ENCODE measurements at regions not wholly inside any gene's neighbourhood (a gene's known extent, or its start where the extent isn't known, plus 50 kb on each side); places are given as distances from the start of the nearest gene placed in this dataset.

GRCh38 chr1:164999146-164999545 is 357.4 kb downstream of the LMX1A start:
- no peak for TF ChIP-seq ZNF70 (CRISPR knock-in tag; IDR thresholded peaks at IDR 0.05)
- TF ChIP-seq ZNF565 (CRISPR knock-in tag; conservative IDR thresholded peaks at IDR 0.05; ENCODE audit: low read depth): no peak
- TF ChIP-seq OSR1 (CRISPR knock-in tag; IDR thresholded peaks at IDR 0.05): no peak
- TF ChIP-seq ZNF8 (CRISPR knock-in tag; IDR thresholded peaks at IDR 0.05): no peak
- TF ChIP-seq, protein P1, sequence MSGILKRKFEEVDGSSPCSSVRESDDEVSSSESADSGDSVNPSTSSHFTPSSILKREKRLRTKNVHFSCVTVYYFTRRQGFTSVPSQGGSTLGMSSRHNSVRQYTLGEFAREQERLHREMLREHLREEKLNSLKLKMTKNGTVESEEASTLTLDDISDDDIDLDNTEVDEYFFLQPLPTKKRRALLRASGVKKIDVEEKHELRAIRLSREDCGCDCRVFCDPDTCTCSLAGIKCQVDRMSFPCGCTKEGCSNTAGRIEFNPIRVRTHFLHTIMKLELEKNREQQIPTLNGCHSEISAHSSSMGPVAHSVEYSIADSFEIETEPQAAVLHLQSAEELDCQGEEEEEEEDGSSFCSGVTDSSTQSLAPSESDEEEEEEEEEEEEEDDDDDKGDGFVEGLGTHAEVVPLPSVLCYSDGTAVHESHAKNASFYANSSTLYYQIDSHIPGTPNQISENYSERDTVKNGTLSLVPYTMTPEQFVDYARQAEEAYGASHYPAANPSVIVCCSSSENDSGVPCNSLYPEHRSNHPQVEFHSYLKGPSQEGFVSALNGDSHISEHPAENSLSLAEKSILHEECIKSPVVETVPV (CRISPR knock-in tag; IDR thresholded peaks at IDR 0.05): no peak
- no peak for TF ChIP-seq TOX (CRISPR knock-in tag; IDR thresholded peaks at IDR 0.05; ENCODE audit: borderline replicate concordance)
- no peak for ATAC-seq

- no peak for ATAC-seq
- TF ChIP-seq OSR1 (CRISPR knock-in tag; IDR thresholded peaks at IDR 0.05) (no peak), ESRRG (CRISPR knock-in tag; IDR thresholded peaks at IDR 0.05) (no peak), TSHZ2 (CRISPR knock-in tag; IDR thresholded peaks at IDR 0.05) (no peak), ARNTL (CRISPR knock-in tag; IDR thresholded peaks at IDR 0.05; ENCODE audit: borderline replicate concordance, low read depth) (no peak), PPARA (CRISPR knock-in tag; IDR thresholded peaks at IDR 0.05; ENCODE audit: borderline replicate concordance) (no peak), TOX (CRISPR knock-in tag; IDR thresholded peaks at IDR 0.05; ENCODE audit: borderline replicate concordance) (no peak), GLIS3 (CRISPR knock-in tag; IDR thresholded peaks at IDR 0.05) (no peak), SNAI2 (CRISPR knock-in tag; IDR thresholded peaks at IDR 0.05) (no peak), BACH2 (CRISPR knock-in tag; IDR thresholded peaks at IDR 0.05; ENCODE audit: borderline replicate concordance) (no peak), ZNF565 (CRISPR knock-in tag; conservative IDR thresholded peaks at IDR 0.05; ENCODE audit: low read depth) (no peak), ZFP3 (CRISPR knock-in tag; IDR thresholded peaks at IDR 0.05) (no peak), ZC3H10 (CRISPR knock-in tag; IDR thresholded peaks at IDR 0.05) (no peak), ZFP30 (CRISPR knock-in tag; IDR thresholded peaks at IDR 0.05) (no peak), TCF4 (CRISPR knock-in tag; IDR thresholded peaks at IDR 0.05; ENCODE audit: borderline replicate concordance) (no peak), ZNF8 (CRISPR knock-in tag; IDR thresholded peaks at IDR 0.05) (no peak), ZNF70 (CRISPR knock-in tag; IDR thresholded peaks at IDR 0.05) (no peak), ISL1 (CRISPR knock-in tag; IDR thresholded peaks at IDR 0.05) (no peak)
- TF ChIP-seq, protein P1 (CRISPR knock-in tag; IDR thresholded peaks at IDR 0.05): no peak
- TF ChIP-seq, protein P2, sequence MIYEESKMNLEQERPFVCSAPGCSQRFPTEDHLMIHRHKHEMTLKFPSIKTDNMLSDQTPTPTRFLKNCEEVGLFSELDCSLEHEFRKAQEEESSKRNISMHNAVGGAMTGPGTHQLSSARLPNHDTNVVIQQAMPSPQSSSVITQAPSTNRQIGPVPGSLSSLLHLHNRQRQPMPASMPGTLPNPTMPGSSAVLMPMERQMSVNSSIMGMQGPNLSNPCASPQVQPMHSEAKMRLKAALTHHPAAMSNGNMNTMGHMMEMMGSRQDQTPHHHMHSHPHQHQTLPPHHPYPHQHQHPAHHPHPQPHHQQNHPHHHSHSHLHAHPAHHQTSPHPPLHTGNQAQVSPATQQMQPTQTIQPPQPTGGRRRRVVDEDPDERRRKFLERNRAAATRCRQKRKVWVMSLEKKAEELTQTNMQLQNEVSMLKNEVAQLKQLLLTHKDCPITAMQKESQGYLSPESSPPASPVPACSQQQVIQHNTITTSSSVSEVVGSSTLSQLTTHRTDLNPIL (CRISPR knock-in tag; IDR thresholded peaks at IDR 0.05; ENCODE audit: low read depth): no peak
Observed at GRCh38 chr1:164991763-164992314, 364.7 kb downstream of the LMX1A start.

GRCh38 chr1:164983023-164983650 is 373.4 kb downstream of the LMX1A start:
- TF ChIP-seq CSDC2 (CRISPR knock-in tag; IDR thresholded peaks at IDR 0.05): no peak
- TF ChIP-seq ISL1 (CRISPR knock-in tag; IDR thresholded peaks at IDR 0.05): no peak
- no peak for TF ChIP-seq ESRRG (CRISPR knock-in tag; IDR thresholded peaks at IDR 0.05)
- TF ChIP-seq, protein P1 (CRISPR knock-in tag; IDR thresholded peaks at IDR 0.05): no peak
- no peak for TF ChIP-seq BACH2 (CRISPR knock-in tag; IDR thresholded peaks at IDR 0.05; ENCODE audit: borderline replicate concordance)
- TF ChIP-seq ZNF565 (CRISPR knock-in tag; conservative IDR thresholded peaks at IDR 0.05; ENCODE audit: low read depth): no peak
- TF ChIP-seq ZNF70 (CRISPR knock-in tag; IDR thresholded peaks at IDR 0.05): no peak
- TF ChIP-seq SNAI2 (CRISPR knock-in tag; IDR thresholded peaks at IDR 0.05): no peak
- TF ChIP-seq TOX (CRISPR knock-in tag; IDR thresholded peaks at IDR 0.05; ENCODE audit: borderline replicate concordance): no peak
- no peak for ATAC-seq
